ENCODE measurements at regions not wholly inside any gene's neighbourhood (a gene's known extent, or its start where the extent isn't known, plus 50 kb on each side); places are given as distances from the start of the nearest gene placed in this dataset.
"Not testable (repeated sequence)": the region's sequence is repeated elsewhere in the genome, so short reads cannot be mapped to it uniquely, and the experiment has no call there.

DNA sequence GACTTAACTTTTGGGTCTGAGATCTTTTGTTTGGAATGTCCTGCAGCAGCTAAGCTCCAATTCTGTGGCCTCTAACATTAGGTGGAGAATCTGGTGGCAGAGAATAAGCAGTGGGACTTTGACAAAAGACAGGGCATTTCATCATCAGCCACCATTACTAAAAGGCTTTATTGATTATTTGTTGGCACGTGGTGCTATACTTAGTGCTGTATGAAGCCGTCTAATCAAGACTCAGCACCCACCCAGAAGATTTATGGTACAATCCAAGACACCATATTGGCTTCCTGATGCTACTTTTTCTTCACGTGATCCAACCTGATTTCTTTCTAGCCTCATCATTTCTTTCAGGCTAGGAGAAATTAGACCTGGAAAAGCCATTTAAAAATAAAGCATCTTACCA is 80.7 kb upstream of the GRAMD1B start:
- TF ChIP-seq, protein P1, sequence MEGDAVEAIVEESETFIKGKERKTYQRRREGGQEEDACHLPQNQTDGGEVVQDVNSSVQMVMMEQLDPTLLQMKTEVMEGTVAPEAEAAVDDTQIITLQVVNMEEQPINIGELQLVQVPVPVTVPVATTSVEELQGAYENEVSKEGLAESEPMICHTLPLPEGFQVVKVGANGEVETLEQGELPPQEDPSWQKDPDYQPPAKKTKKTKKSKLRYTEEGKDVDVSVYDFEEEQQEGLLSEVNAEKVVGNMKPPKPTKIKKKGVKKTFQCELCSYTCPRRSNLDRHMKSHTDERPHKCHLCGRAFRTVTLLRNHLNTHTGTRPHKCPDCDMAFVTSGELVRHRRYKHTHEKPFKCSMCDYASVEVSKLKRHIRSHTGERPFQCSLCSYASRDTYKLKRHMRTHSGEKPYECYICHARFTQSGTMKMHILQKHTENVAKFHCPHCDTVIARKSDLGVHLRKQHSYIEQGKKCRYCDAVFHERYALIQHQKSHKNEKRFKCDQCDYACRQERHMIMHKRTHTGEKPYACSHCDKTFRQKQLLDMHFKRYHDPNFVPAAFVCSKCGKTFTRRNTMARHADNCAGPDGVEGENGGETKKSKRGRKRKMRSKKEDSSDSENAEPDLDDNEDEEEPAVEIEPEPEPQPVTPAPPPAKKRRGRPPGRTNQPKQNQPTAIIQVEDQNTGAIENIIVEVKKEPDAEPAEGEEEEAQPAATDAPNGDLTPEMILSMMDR (IDR thresholded peaks at IDR 0.05; ENCODE audit: low read depth, low read length, missing control alignments): no peak
- DNase-seq (ENCODE audit: low read depth): no peak
- H3K4me3 ChIP-seq (ENCODE audit: low read depth, low read length): no peak overlapping the region

DNA sequence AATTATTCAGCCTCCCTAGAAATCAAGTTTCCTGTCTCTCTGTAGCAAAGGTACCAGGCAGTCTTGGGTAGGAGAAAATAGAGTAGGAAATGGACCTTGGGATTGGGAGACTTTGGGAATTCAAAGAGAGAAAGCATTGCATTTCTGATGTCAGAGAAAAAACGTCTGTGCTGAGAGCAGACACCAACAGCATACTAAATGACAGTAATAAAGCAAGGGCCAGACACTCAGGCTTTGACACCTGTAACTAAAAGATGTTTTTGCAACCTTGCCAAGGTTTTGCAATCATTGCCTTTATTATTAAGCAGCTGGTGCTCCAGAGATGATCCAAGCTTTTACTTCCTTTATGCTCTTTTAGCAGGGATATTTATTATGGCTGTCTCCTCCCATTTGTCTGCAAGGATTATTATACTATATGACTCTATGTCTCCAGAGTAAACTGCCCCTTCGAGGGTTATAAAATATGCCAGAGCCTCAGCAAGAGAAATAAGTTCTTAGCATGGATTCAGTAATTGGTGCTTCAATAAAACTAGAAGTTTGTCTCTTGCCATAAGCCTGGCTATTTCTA is 85.2 kb upstream of the GRAMD1B start:
- H3K4me3 ChIP-seq (ENCODE audit: low read depth, low read length): no peak overlapping the region
- no peak for DNase-seq (ENCODE audit: low read depth)
- TF ChIP-seq, protein P1 (IDR thresholded peaks at IDR 0.05; ENCODE audit: low read depth, low read length, missing control alignments): no peak

DNA sequence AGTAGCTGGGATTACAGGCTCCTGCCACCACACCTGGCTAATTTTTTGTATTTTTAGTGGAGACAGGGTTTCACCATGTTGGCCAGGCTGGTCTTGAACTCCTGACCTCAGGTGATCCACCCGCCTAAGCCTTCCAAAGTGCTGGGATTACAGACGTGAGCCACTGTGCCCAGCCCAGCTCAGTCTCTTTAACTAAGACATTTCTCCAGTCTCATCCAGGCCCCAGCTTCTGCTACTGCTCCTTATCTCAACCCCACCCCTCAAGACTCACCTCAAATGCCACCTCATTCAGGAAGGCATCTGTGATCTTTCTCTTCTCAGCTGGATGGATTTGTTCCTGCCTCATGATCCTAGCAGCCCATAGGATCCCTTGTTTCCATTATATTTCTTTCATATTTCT is 85.9 kb upstream of the GRAMD1B start:
- not testable (repeated sequence) for DNase-seq (ENCODE audit: low read depth); H3K4me3 ChIP-seq (ENCODE audit: low read depth, low read length)

DNA sequence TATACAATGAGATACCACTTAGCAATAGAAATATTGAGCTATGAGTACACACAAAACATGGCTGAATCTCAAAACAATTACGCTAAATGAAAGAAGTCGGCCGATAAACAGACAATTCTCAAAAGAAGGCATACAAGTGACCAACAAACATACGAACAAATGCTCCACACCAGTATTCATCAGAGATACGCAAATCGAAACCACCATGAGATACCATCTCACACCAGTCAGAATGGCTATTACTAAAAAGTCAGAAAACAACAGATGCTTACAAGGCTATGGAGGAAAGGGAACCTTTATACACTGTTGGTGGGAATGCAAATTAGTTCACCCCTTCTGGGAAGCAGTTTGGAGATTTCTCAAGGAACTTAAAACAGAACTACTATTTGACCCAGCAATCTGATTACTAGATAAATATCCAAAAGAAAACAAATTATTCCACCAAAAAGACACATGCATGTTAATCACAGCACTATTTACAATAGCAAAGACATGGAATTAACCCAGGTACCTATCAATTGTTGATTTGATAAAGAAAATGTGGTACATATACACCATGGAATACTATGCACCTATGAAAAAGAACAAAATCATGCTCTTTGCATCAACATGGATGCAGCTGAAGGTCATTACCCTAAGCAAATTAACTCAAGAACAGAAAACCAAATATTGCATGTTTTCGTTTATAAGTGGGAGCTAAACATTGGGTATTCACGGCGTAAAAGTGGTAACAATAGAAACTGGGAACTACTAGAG is 90.9 kb upstream of the GRAMD1B start:
- no peak overlapping the region for H3K4me3 ChIP-seq (ENCODE audit: low read depth, low read length)
- TF ChIP-seq, protein P1 (IDR thresholded peaks at IDR 0.05; ENCODE audit: low read depth, low read length, missing control alignments): no peak
- DNase-seq (ENCODE audit: low read depth): no peak

DNA sequence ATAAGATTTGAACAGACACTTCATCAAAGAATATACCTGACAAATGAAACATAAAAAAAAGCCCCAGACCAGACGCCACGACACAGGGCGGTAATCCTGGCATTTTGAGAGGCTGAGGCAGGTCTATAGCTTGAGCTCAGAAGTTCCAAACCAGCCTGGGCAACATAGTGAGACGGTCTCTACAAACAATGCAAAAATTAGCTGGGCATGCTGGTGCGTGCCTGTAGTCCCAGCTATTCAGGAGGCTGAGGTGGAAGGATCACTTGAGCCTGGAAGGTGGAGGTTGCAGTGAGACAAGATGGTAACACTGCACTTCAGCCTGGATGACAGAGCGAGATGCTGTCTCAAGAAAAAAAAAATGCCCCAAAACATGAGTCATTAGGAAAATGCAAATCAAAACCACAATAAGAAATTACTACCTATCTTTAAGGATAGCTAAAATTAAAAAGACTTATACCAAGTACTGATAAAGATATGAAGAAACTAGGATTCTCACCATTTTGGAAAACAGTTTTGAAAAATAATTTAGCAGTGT is 91.7 kb upstream of the GRAMD1B start:
- TF ChIP-seq, protein P1 (IDR thresholded peaks at IDR 0.05; ENCODE audit: low read depth, low read length, missing control alignments): no peak
- H3K4me3 ChIP-seq (ENCODE audit: low read depth, low read length): no peak overlapping the region
- no peak for DNase-seq (ENCODE audit: low read depth)

DNA sequence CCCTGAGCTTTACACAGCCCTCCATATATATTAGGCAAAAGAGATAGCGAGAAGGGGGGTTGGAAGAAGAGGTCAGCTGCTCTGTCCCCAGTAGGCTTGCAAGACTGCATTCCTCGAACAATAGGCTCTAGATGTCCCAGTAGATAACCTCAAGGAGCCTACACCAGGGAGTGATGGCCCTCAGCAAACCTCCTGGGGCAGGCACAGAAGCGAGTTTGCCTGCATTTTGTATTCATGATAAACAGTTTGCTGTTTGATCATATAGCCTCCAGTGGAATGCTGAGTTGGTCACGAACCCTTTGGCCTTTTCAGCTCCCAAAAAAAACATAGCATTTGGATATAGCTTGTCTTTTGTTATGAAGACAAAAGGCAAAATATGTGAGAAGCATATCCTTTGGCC is 95.1 kb upstream of the GRAMD1B start:
- DNase-seq (ENCODE audit: low read depth): no peak
- no peak overlapping the region for H3K4me3 ChIP-seq (ENCODE audit: low read depth, low read length)

DNA sequence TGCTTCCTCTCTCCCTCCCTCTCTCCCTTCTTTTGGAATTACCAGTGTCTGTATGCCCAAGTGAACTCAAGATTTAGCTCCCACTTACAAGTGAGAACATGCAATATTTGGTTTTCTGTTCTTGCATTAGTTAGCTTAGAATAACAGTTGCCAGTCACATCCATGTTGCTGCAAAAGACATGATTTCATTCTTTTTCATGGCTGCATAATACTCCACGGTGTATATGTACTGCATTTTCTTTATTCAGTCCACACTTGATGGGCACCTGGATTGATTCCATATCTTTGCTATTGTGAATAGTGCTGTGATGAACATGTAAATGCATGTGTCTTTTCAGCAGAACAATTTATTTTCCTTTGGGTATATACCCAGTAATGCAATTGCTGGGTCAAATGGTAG is 97.5 kb upstream of the GRAMD1B start:
- not testable (repeated sequence) for H3K4me3 ChIP-seq (ENCODE audit: low read depth, low read length); DNase-seq (ENCODE audit: low read depth)

More for the DNA sequence above, 95.1 kb upstream of the GRAMD1B start:
- TF ChIP-seq, protein P1 (IDR thresholded peaks at IDR 0.05; ENCODE audit: low read depth, low read length, missing control alignments): no peak

DNA sequence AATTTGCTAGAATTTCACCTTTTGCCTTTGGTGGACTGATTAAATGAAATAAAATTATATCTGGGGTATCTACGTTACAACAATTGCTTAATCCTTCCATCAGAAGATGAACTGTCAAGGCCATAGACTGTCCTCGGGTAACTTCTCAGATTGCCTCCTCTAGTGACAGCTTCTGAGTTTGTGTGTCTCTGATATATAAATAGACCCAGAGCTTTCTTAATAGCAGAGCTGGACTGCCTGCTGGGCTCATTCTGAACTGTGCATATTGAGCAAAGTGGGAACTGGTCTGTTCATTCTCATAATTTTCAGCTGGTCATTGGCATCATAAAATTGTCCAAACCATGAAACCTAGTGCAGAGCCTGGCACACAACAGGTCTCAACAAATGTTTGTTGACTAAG is 99.1 kb upstream of the GRAMD1B start:
- no peak overlapping the region for H3K4me3 ChIP-seq (ENCODE audit: low read depth, low read length)
- TF ChIP-seq, protein P1 (IDR thresholded peaks at IDR 0.05; ENCODE audit: low read depth, low read length, missing control alignments): no peak
- DNase-seq (ENCODE audit: low read depth): no peak
